ENCODE measurements at regions not wholly inside any gene's neighbourhood (a gene's known extent, or its start where the extent isn't known, plus 50 kb on each side); places are given as distances from the start of the nearest gene placed in this dataset.

GRCh38 chr3:70854108-70854507, 541.7 kb upstream of the MDFIC2 start:
- no peaks in the 10 kb centered on the region for H3K36me3 ChIP-seq (ENCODE audit: insufficient read depth, low read length)
- no peak overlapping the region for H3K27ac ChIP-seq (ENCODE audit: low read depth, low read length, poor library complexity, severe bottlenecking)
- TF ChIP-seq, protein P1, sequence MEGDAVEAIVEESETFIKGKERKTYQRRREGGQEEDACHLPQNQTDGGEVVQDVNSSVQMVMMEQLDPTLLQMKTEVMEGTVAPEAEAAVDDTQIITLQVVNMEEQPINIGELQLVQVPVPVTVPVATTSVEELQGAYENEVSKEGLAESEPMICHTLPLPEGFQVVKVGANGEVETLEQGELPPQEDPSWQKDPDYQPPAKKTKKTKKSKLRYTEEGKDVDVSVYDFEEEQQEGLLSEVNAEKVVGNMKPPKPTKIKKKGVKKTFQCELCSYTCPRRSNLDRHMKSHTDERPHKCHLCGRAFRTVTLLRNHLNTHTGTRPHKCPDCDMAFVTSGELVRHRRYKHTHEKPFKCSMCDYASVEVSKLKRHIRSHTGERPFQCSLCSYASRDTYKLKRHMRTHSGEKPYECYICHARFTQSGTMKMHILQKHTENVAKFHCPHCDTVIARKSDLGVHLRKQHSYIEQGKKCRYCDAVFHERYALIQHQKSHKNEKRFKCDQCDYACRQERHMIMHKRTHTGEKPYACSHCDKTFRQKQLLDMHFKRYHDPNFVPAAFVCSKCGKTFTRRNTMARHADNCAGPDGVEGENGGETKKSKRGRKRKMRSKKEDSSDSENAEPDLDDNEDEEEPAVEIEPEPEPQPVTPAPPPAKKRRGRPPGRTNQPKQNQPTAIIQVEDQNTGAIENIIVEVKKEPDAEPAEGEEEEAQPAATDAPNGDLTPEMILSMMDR (IDR thresholded peaks at IDR 0.05; ENCODE audit: low read length): no peak
- TF ChIP-seq EZH2 (IDR thresholded peaks at IDR 0.05; ENCODE audit: borderline replicate concordance, low read length): no peak
- H3K4me2 ChIP-seq (ENCODE audit: low read length): no peak overlapping the region
- no peak overlapping the region for H3K9ac ChIP-seq (ENCODE audit: low read length)
- no peaks in the 10 kb centered on the region for H3K79me2 ChIP-seq (ENCODE audit: insufficient read depth, low read length)
- H3F3A ChIP-seq (ENCODE audit: insufficient read depth, low read length): no peaks in the 10 kb centered on the region
- no peaks in the 10 kb centered on the region for H4K20me1 ChIP-seq (ENCODE audit: insufficient read depth, low read length)
- no peaks in the 10 kb centered on the region for H3K9me3 ChIP-seq (ENCODE audit: low read length)
- no peak overlapping the region for H2AFZ ChIP-seq (ENCODE audit: low read length)
- no peak overlapping the region for H3K4me3 ChIP-seq (ENCODE audit: low read depth, low read length, poor library complexity, severe bottlenecking)
- H3K27me3 ChIP-seq (ENCODE audit: insufficient read depth, low read length): no peaks in the 10 kb centered on the region
- H3K4me1 ChIP-seq (ENCODE audit: insufficient read depth, low read length, severe bottlenecking): no peaks in the 10 kb centered on the region
- H3K9me2 ChIP-seq (ENCODE audit: low read depth, low read length): no peaks in the 10 kb centered on the region

- Histone ChIP-seq H3K36me3 (ENCODE audit: insufficient read depth, low read length) (no peaks in the 10 kb centered on the region), H2AFZ (ENCODE audit: low read length) (no peak overlapping the region), H3K27me3 (ENCODE audit: insufficient read depth, low read length) (no peaks in the 10 kb centered on the region), H3K4me1 (ENCODE audit: insufficient read depth, low read length, severe bottlenecking) (no peaks in the 10 kb centered on the region), H3K4me2 (ENCODE audit: low read length) (no peak overlapping the region), H3F3A (ENCODE audit: insufficient read depth, low read length) (no peaks in the 10 kb centered on the region), H3K9me2 (ENCODE audit: low read depth, low read length) (no peaks in the 10 kb centered on the region), H3K79me2 (ENCODE audit: insufficient read depth, low read length) (no peaks in the 10 kb centered on the region), H4K20me1 (ENCODE audit: insufficient read depth, low read length) (no peaks in the 10 kb centered on the region), H3K9ac (ENCODE audit: low read length) (no peak overlapping the region), H3K9me3 (ENCODE audit: low read length) (no peaks in the 10 kb centered on the region), H3K27ac (ENCODE audit: low read depth, low read length, poor library complexity, severe bottlenecking) (no peak overlapping the region), H3K4me3 (ENCODE audit: low read depth, low read length, poor library complexity, severe bottlenecking) (no peak overlapping the region)
- TF ChIP-seq EZH2 (IDR thresholded peaks at IDR 0.05; ENCODE audit: borderline replicate concordance, low read length): no peak
- TF ChIP-seq, protein P1 (IDR thresholded peaks at IDR 0.05; ENCODE audit: low read length): no peak
Observed at GRCh38 chr3:70853161-70853944, 540.9 kb upstream of the MDFIC2 start.

GRCh38 chr3:70849911-70850699, 537.7 kb upstream of the MDFIC2 start:
- H3K4me2 ChIP-seq (ENCODE audit: low read length): no peak overlapping the region
- no peaks in the 10 kb centered on the region for H3K27me3 ChIP-seq (ENCODE audit: insufficient read depth, low read length)
- H3K9me2 ChIP-seq (ENCODE audit: low read depth, low read length): no peaks in the 10 kb centered on the region
- H2AFZ ChIP-seq (ENCODE audit: low read length): no peak overlapping the region
- H3K4me1 ChIP-seq (ENCODE audit: insufficient read depth, low read length, severe bottlenecking): no peaks in the 10 kb centered on the region
- H3K9me3 ChIP-seq (ENCODE audit: low read length): no peaks in the 10 kb centered on the region
- H3K4me3 ChIP-seq (ENCODE audit: low read depth, low read length, poor library complexity, severe bottlenecking): no peak overlapping the region
- H3K27ac ChIP-seq (ENCODE audit: low read depth, low read length, poor library complexity, severe bottlenecking): no peak overlapping the region
- no peak for TF ChIP-seq EZH2 (IDR thresholded peaks at IDR 0.05; ENCODE audit: borderline replicate concordance, low read length)
- TF ChIP-seq, protein P1 (IDR thresholded peaks at IDR 0.05; ENCODE audit: low read length): no peak
- H3K9ac ChIP-seq (ENCODE audit: low read length): no peak overlapping the region
- no peaks in the 10 kb centered on the region for H4K20me1 ChIP-seq (ENCODE audit: insufficient read depth, low read length)
- no peaks in the 10 kb centered on the region for H3K36me3 ChIP-seq (ENCODE audit: insufficient read depth, low read length)
- no peaks in the 10 kb centered on the region for H3K79me2 ChIP-seq (ENCODE audit: insufficient read depth, low read length)
- H3F3A ChIP-seq (ENCODE audit: insufficient read depth, low read length): no peaks in the 10 kb centered on the region

All from OCI-LY1 (cell line).